ENCODE measurements at regions not wholly inside any gene's neighbourhood (a gene's known extent, or its start where the extent isn't known, plus 50 kb on each side); places are given as distances from the start of the nearest gene placed in this dataset.

GRCh38 chr3:194960446-194961032 lies 274.9 kb downstream of the FAM43A start:
- Histone ChIP-seq H3K36me3 (no peaks in the 10 kb centered on the region), H3K4me1 (no peaks in the 10 kb centered on the region), H3K27me3 (no peaks in the 10 kb centered on the region), H3K27ac (no peak overlapping the region), H3K9me3 (replicated peaks) (no peaks in the 10 kb centered on the region), H3K4me3 (no peak overlapping the region)
- no peak for DNase-seq

GRCh38 chr3:194961149-194961548 lies 275.5 kb downstream of the FAM43A start:
- H3K4me3 ChIP-seq: no peak overlapping the region
- H3K27ac ChIP-seq: no peak overlapping the region
- DNase-seq: no peak
- peaks cover 3% of the 10 kb centered on the region; the same call in 1 of the 2 replicates for H3K27me3 ChIP-seq
- no peaks in the 10 kb centered on the region for H3K36me3 ChIP-seq
- H3K4me1 ChIP-seq: no peaks in the 10 kb centered on the region
- H3K9me3 ChIP-seq (replicated peaks): no peaks in the 10 kb centered on the region

GRCh38 chr3:194961571-194961970 lies 275.9 kb downstream of the FAM43A start:
- no peak for DNase-seq
- no peak overlapping the region for H3K4me3 ChIP-seq
- H3K9me3 ChIP-seq (replicated peaks): no peaks in the 10 kb centered on the region
- H3K27me3 ChIP-seq: peaks cover 7% of the 10 kb centered on the region; the same call in 1 of the 2 replicates
- no peaks in the 10 kb centered on the region for H3K36me3 ChIP-seq
- no peak overlapping the region for H3K27ac ChIP-seq
- H3K4me1 ChIP-seq: no peaks in the 10 kb centered on the region

GRCh38 chr3:194962056-194962455 lies 276.4 kb downstream of the FAM43A start:
- H3K27ac ChIP-seq: no peak overlapping the region
- no peaks in the 10 kb centered on the region for H3K36me3 ChIP-seq
- DNase-seq: no peak
- H3K4me1 ChIP-seq: no peaks in the 10 kb centered on the region
- peaks cover 9% of the 10 kb centered on the region; the same call in 1 of the 2 replicates for H3K27me3 ChIP-seq
- no peaks in the 10 kb centered on the region for H3K9me3 ChIP-seq (replicated peaks)
- H3K4me3 ChIP-seq: no peak overlapping the region

- H3K27ac ChIP-seq: no peak overlapping the region
- H3K27me3 ChIP-seq: peaks cover 14% of the 10 kb centered on the region; the same call in 1 of the 2 replicates
- H3K4me3 ChIP-seq: no peak overlapping the region
These were observed 279.1 kb downstream of the FAM43A start for GRCh38 chr3:194964809-194965208.

GRCh38 chr3:194967151-194968117 lies 281.8 kb downstream of the FAM43A start:
- H3K27ac ChIP-seq: no peak overlapping the region
- H3K36me3 ChIP-seq: no peaks in the 10 kb centered on the region
- H3K4me1 ChIP-seq: no peaks in the 10 kb centered on the region
- H3K4me3 ChIP-seq: no peak overlapping the region
- DNase-seq: no peak
- peaks cover 14% of the 10 kb centered on the region; the same call in 1 of the 2 replicates for H3K27me3 ChIP-seq
- H3K9me3 ChIP-seq (replicated peaks): peaks cover 8% of the 10 kb centered on the region

More at GRCh38 chr3:194964809-194965208, 279.1 kb downstream of the FAM43A start:
- no peaks in the 10 kb centered on the region for H3K4me1 ChIP-seq
- no peaks in the 10 kb centered on the region for H3K9me3 ChIP-seq (replicated peaks)
- no peaks in the 10 kb centered on the region for H3K36me3 ChIP-seq
- DNase-seq: no peak

GRCh38 chr3:194970066-194970465 lies 284.4 kb downstream of the FAM43A start:
- peaks cover 8% of the 10 kb centered on the region for H3K9me3 ChIP-seq (replicated peaks)
- no peak overlapping the region for H3K27ac ChIP-seq
- H3K36me3 ChIP-seq: no peaks in the 10 kb centered on the region
- no peak for DNase-seq
- no peak overlapping the region for H3K4me3 ChIP-seq
- no peaks in the 10 kb centered on the region for H3K4me1 ChIP-seq
- H3K27me3 ChIP-seq: peaks cover 14% of the 10 kb centered on the region; the same call in 1 of the 2 replicates

GRCh38 chr3:194971009-194971408 lies 285.3 kb downstream of the FAM43A start:
- Histone ChIP-seq H3K27ac (no peak overlapping the region), H3K9me3 (replicated peaks) (peaks cover 8% of the 10 kb centered on the region), H3K27me3 (peaks cover 13% of the 10 kb centered on the region; the same call in 1 of the 2 replicates), H3K36me3 (no peaks in the 10 kb centered on the region), H3K4me1 (no peaks in the 10 kb centered on the region), H3K4me3 (no peak overlapping the region)
- DNase-seq: no peak

- H3K36me3 ChIP-seq: no peaks in the 10 kb centered on the region
- DNase-seq: no peak
- no peaks in the 10 kb centered on the region for H3K4me1 ChIP-seq
- H3K27ac ChIP-seq: no peak overlapping the region
- H3K27me3 ChIP-seq: 0 out of 2 replicates have a peak, but pooled peaks cover 6% of the 10 kb centered on the region
- H3K4me3 ChIP-seq: no peak overlapping the region
- H3K9me3 ChIP-seq (replicated peaks): peaks cover 8% of the 10 kb centered on the region
These were observed 286.3 kb downstream of the FAM43A start for GRCh38 chr3:194971965-194972364.

- Histone ChIP-seq H3K36me3 (no peaks in the 10 kb centered on the region), H3K27me3 (0 out of 2 replicates have a peak, but pooled peaks cover 1% of the 10 kb centered on the region), H3K9me3 (replicated peaks) (peaks cover 8% of the 10 kb centered on the region), H3K4me3 (no peak overlapping the region), H3K4me1 (no peaks in the 10 kb centered on the region), H3K27ac (no peak overlapping the region)
- no peak for DNase-seq
These were observed 287.0 kb downstream of the FAM43A start for GRCh38 chr3:194972641-194973040.

GRCh38 chr3:194973366-194974000 lies 287.8 kb downstream of the FAM43A start:
- H3K4me1 ChIP-seq: no peaks in the 10 kb centered on the region
- H3K27me3 ChIP-seq: no peaks in the 10 kb centered on the region
- H3K36me3 ChIP-seq: no peaks in the 10 kb centered on the region
- no peak overlapping the region for H3K27ac ChIP-seq
- H3K4me3 ChIP-seq: no peak overlapping the region
- DNase-seq: no peak
- H3K9me3 ChIP-seq (replicated peaks): peaks cover 8% of the 10 kb centered on the region

- no peak overlapping the region for H3K4me3 ChIP-seq
- no peaks in the 10 kb centered on the region for H3K4me1 ChIP-seq
- H3K36me3 ChIP-seq: no peaks in the 10 kb centered on the region
- H3K9me3 ChIP-seq (replicated peaks): peaks cover 8% of the 10 kb centered on the region
- no peaks in the 10 kb centered on the region for H3K27me3 ChIP-seq
- no peak for DNase-seq
- no peak overlapping the region for H3K27ac ChIP-seq
These were observed 288.9 kb downstream of the FAM43A start for GRCh38 chr3:194974468-194975135.

GRCh38 chr3:194976049-194976451 lies 290.4 kb downstream of the FAM43A start:
- no peak for DNase-seq
- Histone ChIP-seq H3K4me1 (no peaks in the 10 kb centered on the region), H3K4me3 (no peak overlapping the region), H3K27ac (no peak overlapping the region), H3K9me3 (replicated peaks) (peaks cover 3% of the 10 kb centered on the region; the same call in 1 of the 2 replicates), H3K27me3 (no peaks in the 10 kb centered on the region; the same call in 1 of the 2 replicates), H3K36me3 (no peaks in the 10 kb centered on the region)

- no peak for DNase-seq
- no peaks in the 10 kb centered on the region for H3K9me3 ChIP-seq (replicated peaks)
- H3K4me3 ChIP-seq: no peak overlapping the region
- H3K27me3 ChIP-seq: no peaks in the 10 kb centered on the region; the same call in 1 of the 2 replicates
- H3K27ac ChIP-seq: no peak overlapping the region
- H3K36me3 ChIP-seq: no peaks in the 10 kb centered on the region
- no peaks in the 10 kb centered on the region for H3K4me1 ChIP-seq
These were observed 291.2 kb downstream of the FAM43A start for GRCh38 chr3:194976874-194977273.

Data from SJCRH30 (cell line).